Dedifferentiated amniotic fluid mesenchymal stem cell (primary cell): ENCODE measurements at regions not wholly inside any gene's neighbourhood (a gene's known extent, or its start where the extent isn't known, plus 50 kb on each side); places are given as distances from the start of the nearest gene placed in this dataset.

ENCODE experiments used
- DNase-seq: peaks from one replicate; pipeline ENCODE4 v3.0.0-alpha.2; 2016; ENCODE audit errors: extremely low spot score

DNA sequence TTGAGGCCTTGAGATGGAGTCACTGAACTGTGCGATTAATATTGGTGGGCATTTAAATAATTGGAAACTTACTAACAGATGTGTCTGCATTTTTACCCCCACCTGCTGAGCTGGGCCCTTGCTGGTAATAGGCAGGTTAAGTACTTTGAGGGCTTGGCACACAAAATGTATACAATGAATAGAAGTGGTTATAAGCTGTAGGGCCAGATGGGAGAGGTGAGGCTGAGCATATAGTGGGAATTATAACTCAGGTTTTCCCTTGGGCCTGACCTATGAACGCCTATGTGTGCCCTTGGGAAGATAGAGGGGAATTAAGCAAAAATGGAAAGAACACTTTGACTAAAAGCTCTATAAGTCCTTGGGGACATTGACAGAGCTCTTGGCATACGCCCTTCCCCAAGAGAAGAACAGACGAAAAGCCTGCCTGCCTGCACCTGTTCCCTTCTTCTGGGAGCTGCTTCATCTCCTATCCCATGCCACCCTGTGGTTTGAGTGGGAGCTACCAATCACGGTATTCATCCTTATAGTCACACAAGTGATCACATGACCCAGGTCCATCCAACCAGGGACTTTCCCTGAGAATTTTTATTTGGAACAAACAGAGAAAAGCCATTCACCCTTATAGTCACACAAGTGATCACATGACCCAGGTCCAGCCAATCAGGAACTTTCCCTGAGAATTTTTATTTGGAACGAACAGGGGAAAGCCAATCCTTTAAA, 260.7 kb upstream of the CSF3R start:
- no peak for DNase-seq

DNA sequence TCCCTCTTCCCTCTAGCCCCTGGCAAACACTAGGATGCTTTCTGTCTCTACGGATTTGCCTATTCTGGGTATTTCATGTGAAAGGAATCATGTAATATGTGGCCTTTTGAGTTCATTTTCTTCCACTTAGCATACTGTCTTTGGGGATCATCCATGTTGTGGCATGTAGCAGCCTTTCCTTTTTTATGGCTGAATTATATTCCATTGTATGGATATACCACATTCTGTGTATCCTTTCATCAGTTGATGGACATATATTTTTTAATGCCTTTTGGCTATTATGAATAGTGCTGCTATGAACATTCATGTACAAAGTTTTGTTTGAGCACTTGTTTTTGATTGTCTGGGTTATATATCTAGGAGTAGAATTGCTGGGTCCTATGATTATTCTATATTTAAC, 258.4 kb upstream of the CSF3R start:
- DNase-seq = no peak

DNA sequence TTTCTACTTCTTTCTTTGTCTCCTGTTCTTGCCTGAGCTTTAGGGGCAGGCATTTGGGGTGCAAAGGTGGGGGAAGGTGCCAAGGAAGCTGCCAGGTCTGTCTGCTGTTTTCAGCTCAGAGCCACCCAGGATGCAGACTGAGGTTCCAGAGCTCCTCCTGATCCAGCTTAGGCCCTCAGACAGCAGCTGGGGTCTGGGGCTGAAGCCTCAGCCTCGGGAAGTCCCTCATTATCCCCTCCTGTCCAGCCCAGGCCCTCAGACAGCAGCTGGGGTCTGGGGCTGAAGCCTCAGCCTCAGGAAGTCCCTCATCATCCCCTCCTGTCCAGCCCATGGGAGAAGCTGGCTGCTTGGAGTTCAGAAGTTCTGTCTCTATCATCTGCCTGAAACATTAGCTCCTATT, 257.7 kb upstream of the CSF3R start:
- DNase-seq = no peak

DNA sequence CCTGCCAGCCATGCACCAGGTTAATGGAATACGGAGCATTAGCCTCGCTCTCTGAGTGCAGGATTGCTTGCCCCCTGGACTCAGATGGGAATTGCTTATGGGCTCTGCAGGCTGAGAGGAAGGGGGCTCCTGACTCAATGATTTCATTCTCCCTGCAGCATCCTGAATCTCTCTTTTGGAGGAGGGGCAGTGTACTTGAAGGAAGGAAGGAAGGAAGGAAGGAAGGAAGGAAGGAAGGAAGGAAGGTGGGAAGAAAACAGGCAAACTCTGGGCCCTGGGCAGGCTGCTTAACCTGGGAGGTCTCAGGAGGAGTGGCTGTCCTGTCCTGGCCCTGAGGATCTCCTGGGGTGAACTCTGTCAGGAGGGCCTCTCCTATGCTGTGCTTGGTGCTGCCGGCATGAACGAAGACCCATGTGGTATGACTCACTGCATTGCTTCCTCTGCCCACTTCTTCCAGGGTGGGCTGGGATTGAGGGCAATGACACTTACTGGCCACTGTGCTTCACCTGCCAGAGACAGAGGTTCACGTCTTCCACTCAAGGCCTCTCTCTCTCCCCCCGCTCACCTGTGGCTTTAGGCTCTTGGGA, 257.1 kb upstream of the CSF3R start:
- DNase-seq = no peak

DNA sequence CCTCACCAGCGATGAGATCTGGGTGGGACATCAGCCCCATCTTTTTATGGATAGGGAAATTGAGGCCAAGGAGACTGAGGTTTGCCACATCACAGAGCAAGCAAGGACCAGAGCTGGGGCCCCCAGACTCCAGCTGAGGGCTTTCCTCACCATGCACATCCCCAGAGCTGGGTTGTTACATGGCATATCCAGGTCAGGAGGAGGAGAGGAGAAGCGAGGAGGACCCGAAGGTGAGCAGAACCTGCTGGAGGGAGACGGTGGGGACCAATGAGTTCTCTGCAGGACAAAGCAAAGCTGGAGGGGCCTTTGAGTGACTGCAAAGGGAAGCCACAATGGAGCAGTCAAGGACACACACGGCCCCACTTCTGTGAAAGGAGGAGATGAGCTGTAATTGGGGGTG, 255.5 kb upstream of the CSF3R start:
- no peak for DNase-seq

GRCh38 chr1:36737767-36738166, 255.1 kb upstream of the CSF3R start:
- no peak for DNase-seq

DNA sequence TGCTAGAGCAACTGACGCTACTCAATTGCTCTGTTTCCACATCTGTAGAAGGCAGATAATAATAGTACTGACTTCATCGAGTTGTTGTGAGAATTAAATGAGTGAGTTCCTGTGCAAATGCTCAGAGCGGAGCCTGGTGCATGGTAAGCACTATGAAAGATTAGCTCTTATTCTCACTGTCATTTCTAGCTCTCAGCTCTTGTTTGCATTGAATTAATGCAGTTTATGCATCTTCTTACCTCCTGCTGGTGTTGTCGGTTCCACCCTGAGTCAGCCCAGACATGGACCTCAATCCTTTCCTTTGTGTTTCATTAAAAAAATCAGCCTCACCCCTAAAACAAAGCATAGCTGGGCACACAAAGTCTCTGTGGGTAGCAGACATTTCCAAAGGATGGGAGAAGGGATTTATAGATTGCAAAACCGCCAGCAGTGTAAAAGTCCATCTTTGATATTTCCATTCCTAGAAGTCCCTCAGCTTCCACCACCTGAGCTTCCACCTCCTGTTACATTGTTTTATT, 254.4 kb upstream of the CSF3R start:
- no peak for DNase-seq

DNA sequence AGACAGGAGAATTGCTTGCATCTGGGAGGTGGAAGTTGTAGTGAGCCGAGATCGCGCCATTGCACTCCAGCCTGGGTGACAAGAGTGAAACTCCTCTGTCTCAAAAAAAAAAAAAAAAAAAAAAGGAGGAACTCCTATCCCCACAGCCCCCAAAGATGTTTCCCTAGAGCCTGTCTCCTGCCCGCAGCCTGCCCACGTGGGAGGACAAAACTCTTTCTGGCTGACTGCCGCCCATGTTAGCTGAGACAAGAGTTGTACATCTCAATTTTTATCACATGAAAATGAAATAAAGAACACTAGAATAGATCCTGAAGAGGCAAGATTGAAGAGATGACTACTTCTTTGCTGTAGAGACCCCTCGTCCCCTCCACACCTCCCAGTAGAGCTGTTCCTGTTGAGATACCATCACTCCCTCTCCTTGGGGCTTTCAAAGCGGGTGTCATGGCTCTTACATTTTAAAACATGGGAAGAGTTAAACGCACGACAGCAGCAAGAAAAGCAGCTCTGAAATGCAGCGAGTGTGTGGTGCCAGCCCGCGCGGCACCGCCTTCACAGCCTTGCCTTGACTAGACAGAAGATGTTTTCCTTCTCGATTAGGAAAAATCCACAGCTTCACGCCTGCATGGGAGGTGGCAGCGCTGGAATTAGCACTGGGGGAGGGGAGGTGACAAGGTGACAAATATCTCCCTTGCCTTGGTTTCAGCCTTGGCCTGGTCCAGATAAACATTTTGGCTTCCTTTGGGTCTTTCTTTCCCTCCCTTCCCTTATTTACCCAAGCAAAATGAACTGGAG, 253.4 kb upstream of the CSF3R start:
- no peak for DNase-seq

GRCh38 chr1:36735436-36735835, 252.7 kb upstream of the CSF3R start:
- DNase-seq = no peak

DNA sequence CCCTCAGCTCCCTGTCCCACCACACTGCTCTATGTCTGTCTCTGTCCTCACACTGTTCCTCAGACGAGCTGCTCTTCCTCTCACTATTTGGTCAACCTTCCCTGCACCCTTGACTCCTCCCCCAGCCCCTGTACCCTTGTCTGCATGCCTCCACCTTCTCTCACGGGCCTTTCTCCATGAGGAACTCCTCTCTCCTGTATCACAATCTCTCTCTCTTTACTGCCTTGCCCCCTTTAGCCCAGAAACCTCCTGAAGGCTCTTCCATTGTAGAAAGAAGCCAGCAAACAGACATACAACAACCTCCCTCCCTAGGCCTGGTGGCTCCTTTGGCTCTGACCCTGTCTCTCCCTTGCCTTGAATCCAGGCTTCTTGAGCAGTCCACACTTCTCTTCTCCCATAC, 251.6 kb upstream of the CSF3R start:
- DNase-seq = no peak

- no peak for DNase-seq
Observed at GRCh38 chr1:36733748-36734147, 251.0 kb upstream of the CSF3R start.

DNA sequence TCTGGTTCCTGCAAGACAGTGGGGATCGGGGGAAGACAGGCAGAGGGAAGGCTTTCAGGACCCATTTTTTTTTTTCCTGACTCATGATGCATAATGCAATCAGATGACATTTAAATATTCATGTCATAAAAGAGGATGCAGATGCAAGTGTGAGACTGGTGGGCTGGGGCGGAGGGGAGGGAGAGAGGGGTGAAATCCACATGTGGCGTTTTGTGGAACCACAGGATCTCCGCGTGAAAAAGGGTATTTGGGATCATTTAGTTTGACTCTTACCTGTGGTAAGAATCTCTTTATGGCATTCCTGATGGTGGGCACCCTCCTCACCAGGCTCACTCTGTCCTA, 249.3 kb upstream of the CSF3R start:
- no peak for DNase-seq

- no peak for DNase-seq
Observed at GRCh38 chr1:36731226-36732014, 248.7 kb upstream of the CSF3R start.

DNA sequence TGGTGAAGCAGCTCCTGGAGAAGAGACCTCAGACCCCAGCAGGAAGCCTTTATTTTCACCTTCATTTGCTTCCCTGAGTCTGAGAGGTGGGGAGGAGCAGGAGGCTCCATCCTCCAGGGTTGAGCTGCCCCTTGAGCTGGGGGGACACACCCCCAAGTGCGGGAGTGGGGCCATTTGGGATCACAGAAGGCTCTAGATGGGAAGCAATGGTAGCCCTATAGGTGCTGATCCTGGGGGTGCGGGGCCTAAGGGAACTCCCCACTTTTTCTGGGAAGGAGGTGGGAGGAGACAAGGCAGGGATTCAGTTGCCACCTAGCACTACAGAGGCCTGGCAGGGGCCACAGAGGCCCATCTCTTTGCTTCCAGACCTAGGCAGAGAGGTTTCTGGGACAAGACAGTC, 247.9 kb upstream of the CSF3R start:
- DNase-seq = no peak

DNA sequence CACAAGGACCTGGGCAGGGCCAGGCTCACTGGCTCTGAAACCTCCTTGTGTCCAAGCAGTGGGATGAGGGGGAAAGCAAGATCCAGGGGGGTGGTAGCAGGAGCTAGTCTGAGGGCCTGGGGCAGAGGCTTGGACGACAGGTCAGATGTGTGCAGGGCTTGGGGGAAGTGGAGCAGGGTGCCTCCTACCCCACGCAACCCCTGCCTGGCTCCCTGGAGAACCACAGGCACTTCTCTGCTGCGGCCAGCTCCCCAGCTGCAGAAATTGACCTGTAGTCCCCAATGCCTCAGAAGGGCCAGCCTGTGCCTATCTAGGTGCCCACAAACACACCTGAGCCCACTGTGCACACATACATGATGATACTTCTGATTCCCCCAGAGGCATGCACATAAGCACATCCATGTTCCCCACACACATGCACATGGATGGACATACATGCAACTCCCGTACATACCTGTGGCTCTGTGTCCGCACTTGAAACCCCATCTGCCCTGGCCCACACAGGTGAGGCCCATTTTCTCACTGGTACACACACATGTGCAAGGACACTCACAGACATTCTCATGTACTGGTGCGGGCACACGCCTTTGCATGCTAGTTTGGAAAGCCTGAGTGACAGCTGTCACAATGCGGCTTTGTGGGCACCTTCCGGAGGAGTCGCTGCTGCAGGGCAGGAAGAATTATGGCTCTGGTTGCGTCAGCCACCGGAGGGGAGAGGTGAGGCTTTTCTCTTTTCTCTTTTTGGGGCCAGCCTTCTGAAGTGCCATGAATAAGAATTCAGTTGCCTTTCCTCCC, 247.2 kb upstream of the CSF3R start:
- DNase-seq = no peak

DNA sequence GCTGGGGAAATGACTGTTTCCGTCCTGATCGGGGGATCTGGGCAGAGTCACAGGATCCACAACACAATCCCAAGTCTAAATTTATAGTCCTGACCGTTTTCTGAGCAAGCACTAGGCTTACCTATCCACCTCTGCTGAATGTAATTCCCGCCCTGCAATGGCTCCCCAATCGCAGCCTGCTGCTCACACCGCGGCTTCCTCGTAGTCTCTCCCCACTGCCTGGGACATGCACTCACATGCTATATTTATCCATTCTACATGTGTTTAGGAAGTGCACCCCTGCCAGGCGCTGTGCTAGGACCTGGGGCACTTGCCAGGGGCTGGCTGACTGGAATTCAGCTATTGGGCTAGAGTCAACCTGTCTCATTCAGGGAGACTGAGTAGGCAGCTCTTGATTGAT, 246.6 kb upstream of the CSF3R start:
- no peak for DNase-seq

- no peak for DNase-seq
Observed at GRCh38 chr1:36728846-36729245, 246.1 kb upstream of the CSF3R start.

DNA sequence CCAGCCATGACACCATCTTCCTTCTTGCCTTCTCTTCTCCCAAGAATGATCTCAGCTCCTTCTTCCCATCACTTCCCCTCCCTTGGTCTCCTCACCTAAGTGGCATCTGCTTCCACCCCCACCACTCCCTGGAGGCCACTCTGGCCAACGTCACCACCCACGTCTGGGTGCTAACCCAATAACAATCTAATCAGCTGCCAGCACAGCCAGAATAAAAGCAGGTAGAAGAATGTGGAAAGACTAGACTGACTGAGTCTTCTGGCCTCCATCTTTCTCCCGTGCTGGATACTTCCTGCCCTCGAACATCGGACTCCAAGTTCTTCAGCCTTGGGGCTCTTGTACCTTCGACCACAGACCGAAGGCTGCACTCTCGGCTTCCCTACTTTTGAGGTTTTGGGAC, 245.3 kb upstream of the CSF3R start:
- DNase-seq = no peak

DNA sequence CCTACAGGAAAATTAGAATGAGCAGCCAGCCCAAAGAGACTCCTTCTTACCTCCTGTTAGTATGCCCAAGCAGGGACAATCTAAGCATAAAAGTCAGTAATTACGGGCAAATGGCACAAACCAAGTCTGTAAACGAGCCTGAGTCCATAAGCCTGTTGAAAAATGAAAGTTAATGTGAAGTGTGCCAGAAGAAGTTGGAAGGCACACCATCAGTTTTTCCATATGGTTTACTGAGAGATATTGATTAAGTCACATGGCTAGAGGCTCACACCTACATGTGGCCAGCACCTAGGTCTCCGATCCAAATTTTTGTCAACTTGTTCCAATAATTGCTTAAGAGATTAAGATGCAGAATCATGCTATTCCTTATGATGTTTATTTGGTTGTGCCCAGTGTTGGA, 242.4 kb upstream of the CSF3R start:
- DNase-seq = no peak

GRCh38 chr1:36723813-36724212, 241.1 kb upstream of the CSF3R start:
- no peak for DNase-seq

- no peak for DNase-seq
Observed at GRCh38 chr1:36722871-36723270, 240.2 kb upstream of the CSF3R start.
